ENCODE measurements at regions not wholly inside any gene's neighbourhood (a gene's known extent, or its start where the extent isn't known, plus 50 kb on each side); places are given as distances from the start of the nearest gene placed in this dataset.
"Not testable (repeated sequence)": the region's sequence is repeated elsewhere in the genome, so short reads cannot be mapped to it uniquely, and the experiment has no call there.

DNA sequence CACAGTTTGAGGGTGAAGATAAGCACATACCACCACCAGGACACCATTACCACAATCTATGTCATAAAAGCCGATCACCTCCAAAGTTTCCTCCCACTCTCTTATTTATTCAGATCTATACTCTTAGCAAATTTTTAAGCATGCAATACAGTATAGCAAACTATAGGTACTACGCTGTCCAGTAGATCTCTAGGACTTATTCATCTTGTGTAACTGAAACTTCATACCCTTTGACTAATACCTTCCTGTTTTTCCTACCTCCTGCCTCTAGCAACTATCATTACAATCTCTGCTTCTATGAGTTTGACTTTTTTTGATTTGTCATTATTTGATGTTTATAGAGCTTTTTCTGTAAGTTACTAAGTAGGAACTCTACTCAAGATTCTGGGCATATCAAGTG, 84.5 kb upstream of the MANSC4 start:
- Mint-ChIP-seq H3K27ac (no peak overlapping the region), H3K27me3 (no peaks in the 10 kb centered on the region), H3K4me1 (ENCODE audit: low read depth) (no peaks in the 10 kb centered on the region), H3K36me3 (ENCODE audit: insufficient read depth) (no peaks in the 10 kb centered on the region), H3K9me3 (ENCODE audit: low read depth) (no peaks in the 10 kb centered on the region), H3K4me3 (ENCODE audit: low read depth) (no peak overlapping the region)
- TF ChIP-seq, protein P1, sequence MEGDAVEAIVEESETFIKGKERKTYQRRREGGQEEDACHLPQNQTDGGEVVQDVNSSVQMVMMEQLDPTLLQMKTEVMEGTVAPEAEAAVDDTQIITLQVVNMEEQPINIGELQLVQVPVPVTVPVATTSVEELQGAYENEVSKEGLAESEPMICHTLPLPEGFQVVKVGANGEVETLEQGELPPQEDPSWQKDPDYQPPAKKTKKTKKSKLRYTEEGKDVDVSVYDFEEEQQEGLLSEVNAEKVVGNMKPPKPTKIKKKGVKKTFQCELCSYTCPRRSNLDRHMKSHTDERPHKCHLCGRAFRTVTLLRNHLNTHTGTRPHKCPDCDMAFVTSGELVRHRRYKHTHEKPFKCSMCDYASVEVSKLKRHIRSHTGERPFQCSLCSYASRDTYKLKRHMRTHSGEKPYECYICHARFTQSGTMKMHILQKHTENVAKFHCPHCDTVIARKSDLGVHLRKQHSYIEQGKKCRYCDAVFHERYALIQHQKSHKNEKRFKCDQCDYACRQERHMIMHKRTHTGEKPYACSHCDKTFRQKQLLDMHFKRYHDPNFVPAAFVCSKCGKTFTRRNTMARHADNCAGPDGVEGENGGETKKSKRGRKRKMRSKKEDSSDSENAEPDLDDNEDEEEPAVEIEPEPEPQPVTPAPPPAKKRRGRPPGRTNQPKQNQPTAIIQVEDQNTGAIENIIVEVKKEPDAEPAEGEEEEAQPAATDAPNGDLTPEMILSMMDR (IDR thresholded peaks at IDR 0.05; ENCODE audit: unreplicated experiment) = no peak
- no peak for DNase-seq (ENCODE audit: low spot score, unreplicated experiment)

DNA sequence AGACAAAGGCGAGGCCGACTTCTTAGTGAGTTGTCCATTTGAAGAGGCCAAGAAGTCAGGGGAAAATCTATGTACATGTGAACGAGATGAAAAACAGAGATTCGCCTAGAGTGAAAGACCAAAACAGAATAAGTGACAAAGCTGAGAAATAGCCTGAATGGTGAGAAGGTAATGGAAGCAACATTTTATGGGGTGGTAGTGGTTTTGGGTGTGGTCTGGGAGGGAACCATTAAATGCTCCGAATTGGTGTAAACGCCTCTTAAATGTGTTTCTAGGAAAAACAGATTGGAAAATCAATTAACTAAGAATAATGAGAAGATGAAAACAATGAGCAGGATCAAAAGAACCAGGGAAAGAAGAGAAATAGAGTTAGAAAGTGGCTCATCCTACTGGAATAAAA, 83.8 kb upstream of the MANSC4 start:
- no peaks in the 10 kb centered on the region for H3K4me1 Mint-ChIP-seq (ENCODE audit: low read depth)
- no peak overlapping the region for H3K27ac Mint-ChIP-seq
- no peaks in the 10 kb centered on the region for H3K36me3 Mint-ChIP-seq (ENCODE audit: insufficient read depth)
- no peaks in the 10 kb centered on the region for H3K27me3 Mint-ChIP-seq
- no peaks in the 10 kb centered on the region for H3K9me3 Mint-ChIP-seq (ENCODE audit: low read depth)
- no peak for DNase-seq (ENCODE audit: low spot score, unreplicated experiment)
- TF ChIP-seq, protein P1 (IDR thresholded peaks at IDR 0.05; ENCODE audit: unreplicated experiment) = no peak
- H3K4me3 Mint-ChIP-seq (ENCODE audit: low read depth) = no peak overlapping the region

DNA sequence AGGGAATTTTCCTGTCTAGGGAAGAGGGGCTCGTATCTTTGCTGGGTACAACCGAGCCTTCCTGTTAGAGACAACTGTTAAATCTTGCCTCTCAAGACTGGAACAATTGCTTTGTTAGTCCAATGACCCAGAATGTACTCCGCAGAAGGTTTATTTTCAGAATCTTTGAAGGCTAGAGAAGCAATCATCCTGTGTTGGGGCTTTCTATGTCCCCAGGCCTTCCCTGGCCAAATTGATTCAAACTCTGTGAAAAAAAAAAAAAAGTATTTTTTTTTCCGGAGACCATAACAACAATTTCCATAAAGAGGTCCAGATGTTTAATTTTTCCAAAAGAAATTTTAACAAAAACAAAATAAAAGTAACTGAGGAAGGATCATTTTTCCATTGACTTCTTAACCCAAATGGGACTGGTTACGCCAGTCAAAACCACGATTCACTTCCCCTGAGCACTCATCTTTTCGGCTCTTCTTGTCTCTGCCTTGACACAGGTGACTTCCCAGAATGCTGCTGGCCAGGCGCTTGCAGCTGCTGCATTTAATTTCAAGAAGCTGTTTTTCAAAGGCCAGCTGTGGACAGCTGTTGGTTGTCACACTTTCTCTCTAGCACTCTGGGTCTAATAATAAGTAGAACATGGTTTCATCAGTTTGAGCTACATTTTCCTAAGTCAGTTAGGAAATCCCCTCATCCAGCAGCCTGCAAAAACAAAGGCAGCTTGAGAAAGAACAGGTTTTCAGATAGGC, 81.6 kb upstream of the MANSC4 start:
- DNase-seq (ENCODE audit: low spot score, unreplicated experiment) = no peak
- Mint-ChIP-seq H3K4me1 (ENCODE audit: low read depth) (no peaks in the 10 kb centered on the region), H3K36me3 (ENCODE audit: insufficient read depth) (no peaks in the 10 kb centered on the region), H3K4me3 (ENCODE audit: low read depth) (no peak overlapping the region), H3K27ac (no peak overlapping the region), H3K27me3 (no peaks in the 10 kb centered on the region), H3K9me3 (ENCODE audit: low read depth) (no peaks in the 10 kb centered on the region)
- TF ChIP-seq, protein P1 (IDR thresholded peaks at IDR 0.05; ENCODE audit: unreplicated experiment) = no peak

DNA sequence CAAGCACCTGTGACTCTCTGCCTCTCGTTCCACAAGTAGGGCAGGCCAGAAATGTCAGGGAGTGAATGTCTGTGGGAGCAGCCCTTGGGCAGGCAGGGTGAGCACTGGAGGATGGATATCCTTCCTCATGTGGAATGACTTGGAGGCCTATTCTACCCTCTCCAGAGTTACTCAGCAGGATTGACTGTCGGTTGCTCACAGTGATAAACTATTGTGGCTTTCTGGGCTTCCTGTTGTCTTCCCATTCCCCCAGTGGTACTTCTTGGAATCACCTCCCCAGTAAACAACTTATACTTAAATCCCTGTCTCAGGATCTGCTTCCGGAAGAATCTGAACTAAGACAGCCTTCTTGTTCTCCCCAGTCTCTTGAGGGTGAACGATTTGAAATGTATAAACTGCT, 79.6 kb upstream of the MANSC4 start:
- no peaks in the 10 kb centered on the region for H3K27me3 Mint-ChIP-seq
- H3K27ac Mint-ChIP-seq = no peak overlapping the region
- H3K36me3 Mint-ChIP-seq (ENCODE audit: insufficient read depth) = no peaks in the 10 kb centered on the region
- H3K4me1 Mint-ChIP-seq (ENCODE audit: low read depth) = no peaks in the 10 kb centered on the region
- no peak for DNase-seq (ENCODE audit: low spot score, unreplicated experiment)
- TF ChIP-seq, protein P1 (IDR thresholded peaks at IDR 0.05; ENCODE audit: unreplicated experiment) = no peak
- no peak overlapping the region for H3K4me3 Mint-ChIP-seq (ENCODE audit: low read depth)
- H3K9me3 Mint-ChIP-seq (ENCODE audit: low read depth) = no peaks in the 10 kb centered on the region

DNA sequence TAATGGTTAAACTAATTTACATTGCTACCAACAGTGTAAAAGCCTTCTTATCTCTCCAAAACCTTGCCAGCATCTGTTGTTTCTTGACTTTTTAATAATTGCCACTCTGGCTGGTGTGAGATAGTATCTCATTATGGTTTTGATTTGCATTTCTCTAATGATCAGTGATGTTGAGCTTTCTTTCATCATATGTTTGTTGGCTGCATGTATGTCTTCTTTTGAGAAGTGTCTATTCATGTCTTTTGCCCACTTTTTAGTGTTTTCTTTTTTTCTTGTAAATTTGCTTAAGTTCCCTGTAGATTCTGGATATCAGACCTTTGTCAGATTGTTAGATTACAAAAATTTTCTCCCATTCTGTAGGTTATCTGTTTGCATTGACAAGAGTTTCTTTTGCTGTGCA, 77.0 kb upstream of the MANSC4 start:
- not testable (repeated sequence) for H3K36me3 Mint-ChIP-seq (ENCODE audit: insufficient read depth); H3K4me3 Mint-ChIP-seq (ENCODE audit: low read depth); H3K9me3 Mint-ChIP-seq (ENCODE audit: low read depth); DNase-seq (ENCODE audit: low spot score, unreplicated experiment); H3K4me1 Mint-ChIP-seq (ENCODE audit: low read depth); H3K27ac Mint-ChIP-seq; H3K27me3 Mint-ChIP-seq

DNA sequence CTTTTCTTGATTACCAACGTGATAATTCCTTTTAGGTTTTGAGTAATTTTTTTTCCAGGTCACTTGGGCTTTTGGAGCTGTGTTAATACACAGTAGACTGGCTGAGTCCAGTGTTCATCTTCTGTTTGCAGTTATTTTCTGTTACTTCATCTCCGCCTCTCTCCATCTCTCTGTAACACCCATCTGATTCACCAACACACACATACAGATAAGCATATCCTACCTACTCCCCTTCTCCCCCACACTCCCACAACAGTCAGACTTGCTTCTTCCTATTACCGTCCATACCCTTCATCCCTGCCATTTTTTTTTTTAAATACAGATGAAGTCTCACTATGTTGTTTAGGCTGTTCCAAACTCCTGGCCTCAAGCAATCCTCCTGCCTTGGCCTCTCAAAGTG, 72.7 kb upstream of the MANSC4 start:
- DNase-seq (ENCODE audit: low spot score, unreplicated experiment) = no peak
- H3K27ac Mint-ChIP-seq = no peak overlapping the region
- no peaks in the 10 kb centered on the region for H3K4me1 Mint-ChIP-seq (ENCODE audit: low read depth)
- peaks cover 3% of the 10 kb centered on the region for H3K36me3 Mint-ChIP-seq (ENCODE audit: insufficient read depth)
- H3K27me3 Mint-ChIP-seq = no peaks in the 10 kb centered on the region
- no peak overlapping the region for H3K4me3 Mint-ChIP-seq (ENCODE audit: low read depth)
- TF ChIP-seq, protein P1 (IDR thresholded peaks at IDR 0.05; ENCODE audit: unreplicated experiment) = no peak
- H3K9me3 Mint-ChIP-seq (ENCODE audit: low read depth) = peaks cover 6% of the 10 kb centered on the region
